ENCODE measurements at regions not wholly inside any gene's neighbourhood (a gene's known extent, or its start where the extent isn't known, plus 50 kb on each side); places are given as distances from the start of the nearest gene placed in this dataset.
A peak's percentile ranks its signal among the peaks of the same experiment; 100 is the strongest.

GRCh38 chr12:9333161-9333560 is 125.0 kb upstream of the PZP start:
- Mint-ChIP-seq H3K27me3 (no peaks in the 10 kb centered on the region), H3K9me3 (peaks cover 5% of the 10 kb centered on the region), H3K4me1 (ENCODE audit: low read depth) (peaks cover 9% of the 10 kb centered on the region), H3K4me3 (no peak overlapping the region), H3K27ac (no peak overlapping the region), H3K36me3 (ENCODE audit: low read depth) (peaks cover 4% of the 10 kb centered on the region)
- Histone ChIP-seq H3K36me3 (ENCODE audit: insufficient read depth, low read length) (no peaks in the 10 kb centered on the region), H3K4me3 (ENCODE audit: low read length) (no peak overlapping the region), H3K27ac (ENCODE audit: low read depth in 1 of 2, low read length in 2 of 2) (no peak overlapping the region), H3K4me1 (ENCODE audit: insufficient read depth, low read length) (peaks cover 5% of the 10 kb centered on the region), H3K27me3 (ENCODE audit: control insufficient read depth in 1 of 2, insufficient read depth in 2 of 2, low read length in 2 of 2) (no peaks in the 10 kb centered on the region), H3K9me3 (ENCODE audit: control insufficient read depth in 1 of 2, insufficient read depth in 1 of 2, low read length in 2 of 2) (peaks cover 0 to 15% of the 10 kb centered on the region in 2 experiments)
- intact Hi-C loops (cut with DNase I, micrococcal nuclease): loop anchor here (5.0 to 10.0 kb wide), 5 partner anchors 304 to 809 kb away; partner anchors contain the start of gene CLEC7A (in 1 of the 2)
- no peak for DNase-seq
- no peak for TF ChIP-seq CTCF (IDR thresholded peaks at IDR 0.05)
- ChIA-PET POLR2A (interaction anchor here (0.6 kb wide), 1 partner anchor 405 kb away, joined by 3 read pairs; no protein-coding TSS in a partner anchor), CTCF (interaction anchor here (1.1 kb wide), 1 partner anchor 415 kb away, joined by 3 read pairs; no protein-coding TSS in a partner anchor)
- no peak for ATAC-seq (ENCODE audit: poor library complexity)

- ChIA-PET CTCF (interaction anchor here (0.6 to 1.7 kb wide), 2 partner anchors 8 to 481 kb away, joined by 3 to 13 read pairs; no protein-coding TSS in a partner anchor), POLR2A (no interaction called here)
- no peaks in the 10 kb centered on the region for H3K27me3 Mint-ChIP-seq
- Histone ChIP-seq H3K36me3 (ENCODE audit: insufficient read depth, low read length) (no peaks in the 10 kb centered on the region), H3K4me3 (ENCODE audit: low read length) (no peak overlapping the region), H3K27ac (ENCODE audit: low read depth in 1 of 2, low read length in 2 of 2) (no peak overlapping the region), H3K27me3 (ENCODE audit: control insufficient read depth in 1 of 2, insufficient read depth in 2 of 2, low read length in 2 of 2) (no peaks in the 10 kb centered on the region), H3K9me3 (ENCODE audit: control insufficient read depth in 1 of 2, insufficient read depth in 1 of 2, low read length in 2 of 2) (peaks cover 0 to 15% of the 10 kb centered on the region in 2 experiments), H3K4me1 (ENCODE audit: insufficient read depth, low read length) (peaks cover 5% of the 10 kb centered on the region)
- peaks cover 4% of the 10 kb centered on the region for H3K36me3 Mint-ChIP-seq (ENCODE audit: low read depth)
- no peak overlapping the region for H3K4me3 Mint-ChIP-seq
- H3K4me1 Mint-ChIP-seq (ENCODE audit: low read depth): peaks cover 12% of the 10 kb centered on the region
- DNase-seq (no peak), ATAC-seq (ENCODE audit: poor library complexity) (no peak)
- H3K27ac Mint-ChIP-seq: no peak overlapping the region
- peaks cover 4% of the 10 kb centered on the region for H3K9me3 Mint-ChIP-seq
- intact Hi-C loops (cut with DNase I, micrococcal nuclease): loop anchor here (5.0 to 10.0 kb wide), 5 partner anchors 305 to 810 kb away; partner anchors contain the start of gene CLEC7A (in 1 of the 2)
- no peak for TF ChIP-seq CTCF (IDR thresholded peaks at IDR 0.05)
These were observed 124.4 kb upstream of the PZP start for GRCh38 chr12:9332564-9332963.

GRCh38 chr12:9331218-9331626 is 123.0 kb upstream of the PZP start:
- Histone ChIP-seq H3K9me3 (ENCODE audit: control insufficient read depth in 1 of 2, insufficient read depth in 1 of 2, low read length in 2 of 2) (peaks cover 0 to 10% of the 10 kb centered on the region in 2 experiments), H3K36me3 (ENCODE audit: insufficient read depth, low read length) (no peaks in the 10 kb centered on the region), H3K27me3 (ENCODE audit: control insufficient read depth in 1 of 2, insufficient read depth in 2 of 2, low read length in 2 of 2) (no peaks in the 10 kb centered on the region), H3K4me3 (ENCODE audit: low read length) (no peak overlapping the region), H3K4me1 (ENCODE audit: insufficient read depth, low read length) (peaks cover 5% of the 10 kb centered on the region), H3K27ac (ENCODE audit: low read depth in 1 of 2, low read length in 2 of 2) (no peak overlapping the region)
- intact Hi-C loops (cut with DNase I, micrococcal nuclease): loop anchor here (2.0 to 10.0 kb wide), 7 partner anchors 140 to 811 kb away; partner anchors contain the start of gene CLEC7A (in 1 of the 2)
- Mint-ChIP-seq H3K36me3 (ENCODE audit: low read depth) (peaks cover 1% of the 10 kb centered on the region), H3K9me3 (peaks cover under 1% of the 10 kb centered on the region), H3K27me3 (no peaks in the 10 kb centered on the region), H3K27ac (no peak overlapping the region), H3K4me3 (no peak overlapping the region), H3K4me1 (ENCODE audit: low read depth) (peaks cover 24% of the 10 kb centered on the region)
- POLR2A ChIA-PET: interaction anchor here (0.8 to 1.0 kb wide), 2 partner anchors 137 to 377 kb away, joined by 4 to 8 read pairs; no protein-coding TSS in a partner anchor
- CTCF ChIA-PET: interaction anchor here (0.5 to 1.7 kb wide), 7 partner anchors 9 to 862 kb away, joined by 3 to 13 read pairs (median 3); no protein-coding TSS in a partner anchor
- TF ChIP-seq CTCF (IDR thresholded peaks at IDR 0.05): peak; percentile 99
- ATAC-seq (ENCODE audit: poor library complexity): peak; percentile 84
- peak; percentile 37 to 81 (median 64) for DNase-seq

Data from CD4-positive, alpha-beta T cell (primary cell).